ENCODE measurements at regions not wholly inside any gene's neighbourhood (a gene's known extent, or its start where the extent isn't known, plus 50 kb on each side); places are given as distances from the start of the nearest gene placed in this dataset.

DNA sequence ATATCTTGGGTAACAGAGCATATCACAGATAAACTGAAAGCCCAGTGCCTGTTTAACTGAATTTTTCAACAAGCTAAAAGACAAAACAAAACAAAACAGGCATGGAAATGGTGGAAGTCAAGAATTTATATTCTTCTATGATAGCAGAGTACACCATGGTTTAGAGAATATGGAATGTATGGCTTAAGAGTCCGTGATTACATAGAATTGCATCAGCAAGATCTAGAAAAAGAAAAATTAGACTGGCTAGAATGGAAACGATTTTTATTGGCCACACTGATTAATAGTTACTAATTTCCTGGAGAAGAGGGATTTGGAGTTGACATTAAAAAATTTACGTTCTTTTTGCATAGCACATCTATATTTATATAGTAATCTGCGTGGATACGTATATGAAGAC, 435.2 kb upstream of the DPPA4 start:
- DNase-seq (ENCODE audit: missing footprints): no peak
- intact Hi-C loops (cut with DNase I): no loop called here
- ATAC-seq: no peak

GRCh38 chr3:109774108-109774507, 436.8 kb upstream of the DPPA4 start:
- DNase-seq (ENCODE audit: missing footprints): no peak
- intact Hi-C loops (cut with DNase I): no loop called here
- ATAC-seq: no peak

- DNase-seq (ENCODE audit: missing footprints) (no peak), ATAC-seq (no peak)
- intact Hi-C loops (cut with DNase I): no loop called here
Measured at GRCh38 chr3:109784285-109784684, 446.9 kb upstream of the DPPA4 start.

GRCh38 chr3:109784852-109785631, 447.7 kb upstream of the DPPA4 start:
- DNase-seq (ENCODE audit: missing footprints) (no peak), ATAC-seq (no peak)
- intact Hi-C loops (cut with DNase I): no loop called here

DNA sequence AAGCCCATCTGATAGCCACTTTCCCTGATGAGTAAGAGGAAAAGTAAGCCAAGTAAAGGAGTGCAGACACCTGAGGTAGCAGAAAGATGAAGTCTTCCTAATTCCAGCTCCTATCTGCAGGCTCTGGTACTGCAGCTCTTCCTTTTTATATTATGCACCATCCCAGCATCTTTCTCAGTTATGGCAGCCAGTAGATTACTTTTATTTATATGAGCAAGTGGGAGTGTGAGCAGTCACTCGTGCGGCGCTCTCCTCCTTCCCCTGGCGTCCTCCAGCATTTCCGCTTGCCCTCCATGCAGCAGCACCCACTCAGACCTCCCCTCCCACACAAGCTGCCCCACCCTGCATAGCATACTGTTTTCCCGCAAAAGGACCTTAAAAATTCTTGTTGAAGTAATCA, 465.9 kb upstream of the DPPA4 start:
- DNase-seq (ENCODE audit: missing footprints) (no peak), ATAC-seq (no peak)
- intact Hi-C loops (cut with DNase I): no loop called here

DNA sequence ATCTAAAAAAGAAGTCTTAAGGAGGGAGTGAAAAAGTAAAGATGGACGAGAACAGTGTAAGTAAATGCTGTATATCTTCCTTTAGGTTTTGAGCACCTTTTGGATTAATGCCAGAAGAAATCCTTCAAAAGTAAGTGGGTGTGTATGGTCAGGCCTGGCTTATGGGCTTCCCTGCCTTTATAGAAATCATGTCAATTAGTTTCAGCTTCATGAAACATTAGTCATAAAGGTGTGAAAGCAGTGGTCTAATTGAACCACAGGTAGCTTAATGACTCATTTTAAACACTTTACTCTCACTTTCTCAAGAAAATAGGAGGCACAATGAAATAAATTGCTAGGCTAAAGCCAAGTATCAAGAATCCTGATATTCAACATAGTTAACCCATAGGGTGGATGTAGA, 467.4 kb upstream of the DPPA4 start:
- intact Hi-C loops (cut with DNase I): no loop called here
- no peak for DNase-seq (ENCODE audit: missing footprints)
- no peak for ATAC-seq

DNA sequence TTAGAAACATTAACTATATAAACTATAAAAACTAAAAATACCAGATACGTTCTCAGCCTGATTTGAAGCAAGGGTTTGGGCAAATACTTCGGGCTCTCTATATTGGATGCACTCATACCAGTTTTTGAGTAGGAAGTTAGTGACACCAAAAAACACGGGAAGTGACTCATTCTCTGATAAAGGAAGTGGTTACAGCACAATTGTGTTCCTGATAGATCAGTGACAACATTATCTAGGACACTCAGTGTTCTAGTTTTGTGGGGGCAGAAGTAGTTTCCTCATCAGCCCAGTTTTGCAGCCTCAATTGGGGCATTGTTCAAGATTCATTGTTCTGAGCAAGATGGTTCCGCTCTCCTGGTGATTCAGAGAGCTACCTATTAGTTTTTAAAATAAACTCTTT, 469.6 kb upstream of the DPPA4 start:
- intact Hi-C loops (cut with DNase I): no loop called here
- no peak for DNase-seq (ENCODE audit: missing footprints)
- peak; percentile 28 for ATAC-seq

GRCh38 chr3:109809513-109809912, 472.2 kb upstream of the DPPA4 start:
- intact Hi-C loops (cut with DNase I): no loop called here
- DNase-seq (ENCODE audit: missing footprints): no peak
- no peak for ATAC-seq

DNA sequence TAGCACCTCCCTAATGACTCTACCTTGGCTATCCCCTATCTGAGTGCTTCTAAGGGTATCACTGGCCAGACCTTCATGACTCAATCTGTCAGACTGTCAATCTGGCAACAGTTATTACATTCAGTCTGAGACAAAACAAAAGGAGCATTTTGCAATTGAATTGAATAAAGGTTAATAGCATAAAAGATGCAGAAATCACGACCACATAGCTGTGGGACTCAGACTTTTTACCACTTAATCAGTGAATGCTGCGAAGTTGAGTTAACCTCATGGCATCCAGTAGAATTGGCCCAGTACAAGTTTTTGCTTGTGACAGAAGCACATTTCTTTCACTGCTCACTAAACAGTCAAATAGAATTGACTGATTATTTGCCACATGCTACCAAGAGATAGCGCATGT, 480.7 kb upstream of the DPPA4 start:
- intact Hi-C loops (cut with DNase I): no loop called here
- DNase-seq (ENCODE audit: missing footprints) (no peak), ATAC-seq (no peak)

DNA sequence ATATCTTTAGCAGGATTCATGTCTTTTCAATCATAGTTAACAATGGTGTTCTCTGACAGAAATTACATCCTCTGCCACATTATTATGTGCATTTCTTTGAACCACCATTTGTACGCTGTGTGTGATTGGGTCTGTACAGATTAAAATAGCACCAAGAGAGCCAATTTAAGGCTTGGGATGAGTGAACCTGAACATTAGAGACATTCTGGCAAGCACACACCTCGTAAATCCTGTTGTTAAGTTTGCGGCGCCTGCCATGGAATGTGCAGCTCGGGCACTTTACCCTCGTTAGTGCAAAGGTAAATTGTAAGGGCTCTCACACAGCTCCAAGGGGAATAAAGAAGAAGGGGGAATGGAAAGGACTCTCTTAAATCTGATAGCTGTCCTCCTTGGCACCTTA, 482.4 kb upstream of the DPPA4 start:
- intact Hi-C loops (cut with DNase I): no loop called here
- DNase-seq (ENCODE audit: missing footprints) (no peak), ATAC-seq (no peak)

- intact Hi-C loops (cut with DNase I): no loop called here
- no peak for ATAC-seq
- DNase-seq (ENCODE audit: missing footprints): no peak
Measured at GRCh38 chr3:109825971-109826810, 488.8 kb upstream of the DPPA4 start.

- intact Hi-C loops (cut with DNase I): no loop called here
- ATAC-seq (no peak), DNase-seq (ENCODE audit: missing footprints) (no peak)
Measured at GRCh38 chr3:109831403-109831802, 494.1 kb upstream of the DPPA4 start.

GRCh38 chr3:109835958-109836357, 498.6 kb upstream of the DPPA4 start:
- intact Hi-C loops (cut with DNase I): no loop called here
- ATAC-seq: no peak
- no peak for DNase-seq (ENCODE audit: missing footprints)

DNA sequence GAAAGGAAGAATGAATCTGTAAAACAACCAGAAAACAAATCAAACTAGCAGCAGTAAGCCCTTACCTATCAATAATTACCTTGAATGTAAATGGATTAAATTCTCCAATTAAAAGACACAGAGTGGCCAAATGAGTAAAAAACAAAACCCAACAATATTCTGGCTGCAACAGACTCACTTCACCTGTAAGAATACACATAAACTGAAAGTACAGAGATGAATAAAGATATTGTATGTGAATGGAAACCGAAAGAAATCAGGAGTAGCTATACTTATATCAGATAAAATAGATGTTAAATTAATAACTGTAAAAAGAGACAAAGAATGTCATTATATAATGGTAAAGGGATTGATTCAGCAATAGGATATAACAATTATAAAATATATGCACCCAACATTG, 514.5 kb upstream of the DPPA4 start:
- DNase-seq (ENCODE audit: missing footprints): no peak
- intact Hi-C loops (cut with DNase I): no loop called here
- ATAC-seq: no peak

GRCh38 chr3:109852283-109852682, 514.9 kb upstream of the DPPA4 start:
- no peak for ATAC-seq
- no peak for DNase-seq (ENCODE audit: missing footprints)
- intact Hi-C loops (cut with DNase I): no loop called here

GRCh38 chr3:109853077-109853731, 515.9 kb upstream of the DPPA4 start:
- intact Hi-C loops (cut with DNase I): no loop called here
- ATAC-seq (no peak), DNase-seq (ENCODE audit: missing footprints) (no peak)

- ATAC-seq (no peak), DNase-seq (ENCODE audit: missing footprints) (no peak)
- intact Hi-C loops (cut with DNase I): no loop called here
Measured at GRCh38 chr3:109863701-109864100, 526.4 kb upstream of the DPPA4 start.

- ATAC-seq: no peak
- no peak for DNase-seq (ENCODE audit: missing footprints)
- intact Hi-C loops (cut with DNase I): no loop called here
Measured at GRCh38 chr3:109864452-109864851, 527.1 kb upstream of the DPPA4 start.

GRCh38 chr3:109869586-109869985, 532.2 kb upstream of the DPPA4 start:
- no peak for ATAC-seq
- intact Hi-C loops (cut with DNase I): no loop called here
- DNase-seq (ENCODE audit: missing footprints): no peak
